GM12875 (cell line): ENCODE measurements at regions not wholly inside any gene's neighbourhood (a gene's known extent, or its start where the extent isn't known, plus 50 kb on each side); places are given as distances from the start of the nearest gene placed in this dataset.

Source experiments
- H3K4me3 ChIP-seq: one replicate; pipeline ENCODE4 v1.5.1; 2011; ENCODE audit warnings: low read depth, low read length, control low read depth
- CTCF ChIP-seq: IDR thresholded peaks from 2 replicates; pipeline ENCODE4 v1.5.1; 2011; ENCODE audit warnings: low read depth, mild to moderate bottlenecking, control low read depth, inconsistent platforms, low read length, moderate library complexity, borderline replicate concordance; ENCODE audit not compliant: insufficient read depth

GRCh38 chr4:117621673-117622072, 412.6 kb upstream of the NDST3 start:
- H3K4me3 ChIP-seq = no peak overlapping the region
- no peak for TF ChIP-seq CTCF

GRCh38 chr4:117623326-117623725, 411.0 kb upstream of the NDST3 start:
- H3K4me3 ChIP-seq = no peak overlapping the region
- TF ChIP-seq CTCF = no peak

- H3K4me3 ChIP-seq = no peak overlapping the region
- TF ChIP-seq CTCF = no peak
These were observed 407.6 kb upstream of the NDST3 start for GRCh38 chr4:117626664-117627063.

- no peak for TF ChIP-seq CTCF
- no peak overlapping the region for H3K4me3 ChIP-seq
These were observed 399.6 kb upstream of the NDST3 start for GRCh38 chr4:117634716-117635115.

- no peak for TF ChIP-seq CTCF
- H3K4me3 ChIP-seq = no peak overlapping the region
These were observed 396.9 kb upstream of the NDST3 start for GRCh38 chr4:117637347-117637746.

GRCh38 chr4:117640836-117641235, 393.4 kb upstream of the NDST3 start:
- no peak overlapping the region for H3K4me3 ChIP-seq
- TF ChIP-seq CTCF = no peak

- TF ChIP-seq CTCF = no peak
These were observed 392.8 kb upstream of the NDST3 start for GRCh38 chr4:117641519-117641918.

More at GRCh38 chr4:117641519-117641918, 392.8 kb upstream of the NDST3 start:
- H3K4me3 ChIP-seq = no peak overlapping the region
